ENCODE measurements at regions not wholly inside any gene's neighbourhood (a gene's known extent, or its start where the extent isn't known, plus 50 kb on each side); places are given as distances from the start of the nearest gene placed in this dataset.

DNA sequence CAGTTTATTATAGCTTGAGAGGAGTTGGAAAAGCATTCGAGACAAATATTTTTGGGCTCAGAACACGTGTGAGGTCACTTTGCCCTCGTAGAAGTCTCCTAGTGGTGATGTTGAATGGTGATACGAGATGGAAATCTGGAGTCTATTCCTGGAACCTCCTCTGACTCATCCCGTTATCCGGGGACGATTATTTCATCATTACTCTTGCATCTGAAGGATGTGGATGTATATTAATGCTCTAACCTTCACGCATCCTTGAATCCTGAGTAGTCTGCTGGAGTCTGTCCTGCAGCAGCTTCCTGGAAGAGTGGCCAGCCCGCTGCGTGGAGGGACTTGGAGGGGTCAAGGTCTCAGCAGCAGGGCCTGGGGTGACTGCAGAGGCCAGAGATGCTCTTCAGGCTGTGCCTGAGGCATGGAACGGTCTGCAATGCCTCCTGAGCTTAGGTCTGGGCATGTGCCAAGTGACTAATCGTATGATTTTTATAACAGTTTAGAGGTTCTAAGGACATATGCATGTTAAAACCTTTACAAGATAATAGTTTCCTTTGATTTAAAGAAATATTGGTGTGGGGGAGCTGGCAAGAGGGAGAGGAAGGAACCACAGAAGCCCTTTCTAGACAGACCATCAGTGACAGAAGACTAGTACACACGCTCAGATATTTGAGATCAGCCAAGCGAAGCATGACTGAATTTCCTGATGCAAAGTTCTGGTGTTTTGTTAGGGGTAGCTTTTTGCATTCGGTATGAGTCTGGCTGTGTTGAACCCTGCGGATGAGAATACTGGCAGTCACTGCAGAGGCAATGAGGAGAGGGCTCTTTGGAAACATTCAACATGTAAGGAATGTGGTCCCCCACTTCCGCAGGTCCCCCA lies 400.2 kb downstream of the QKI start:
- peak; percentile 78 for DNase-seq (ENCODE audit: low spot score)

DNA sequence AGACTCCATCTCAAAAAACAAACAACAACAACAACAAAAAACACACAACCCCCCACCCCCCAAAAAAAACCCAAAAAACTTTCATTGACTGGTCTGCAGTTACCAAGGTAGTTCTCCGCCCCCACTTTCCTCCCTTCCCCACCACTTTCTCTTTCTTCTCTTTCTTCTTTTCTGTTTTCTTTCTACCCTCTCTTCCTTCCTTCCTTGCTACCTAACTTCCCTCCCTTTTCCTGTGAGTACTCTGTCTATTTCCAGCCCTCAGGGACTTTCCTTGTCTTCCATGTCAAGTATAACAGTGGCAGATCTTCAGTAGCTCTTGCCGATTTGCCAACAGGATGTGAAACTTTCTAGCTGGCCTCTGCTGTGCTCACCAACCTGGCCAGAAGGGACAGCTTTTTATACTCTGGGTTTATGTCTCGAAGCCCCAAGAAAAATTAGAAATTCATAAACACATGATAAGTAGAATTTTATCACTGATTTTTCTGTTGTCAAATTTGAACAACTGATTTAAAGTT lies 399.5 kb downstream of the QKI start:
- DNase-seq (ENCODE audit: low spot score) = no peak

DNA sequence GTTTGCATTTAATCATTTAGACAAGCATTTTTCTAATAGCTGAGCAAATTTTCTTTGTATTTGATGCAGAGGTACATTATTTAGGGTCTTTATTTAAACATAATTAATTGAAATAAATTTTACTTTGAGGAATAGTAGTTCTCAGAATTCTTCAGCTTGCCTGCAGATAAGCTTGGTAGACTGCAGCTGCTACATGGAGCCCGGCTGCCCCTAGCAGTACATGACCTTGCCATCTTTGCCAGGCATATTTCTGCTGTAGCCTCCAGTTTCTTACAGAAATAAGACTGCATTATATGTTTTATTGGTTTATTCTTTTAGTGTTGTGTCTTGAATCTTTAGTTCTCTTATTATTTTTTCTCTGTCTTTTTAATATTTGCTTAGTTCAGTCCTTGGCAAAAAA lies 396.8 kb downstream of the QKI start:
- DNase-seq (ENCODE audit: low spot score) = no peak

DNA sequence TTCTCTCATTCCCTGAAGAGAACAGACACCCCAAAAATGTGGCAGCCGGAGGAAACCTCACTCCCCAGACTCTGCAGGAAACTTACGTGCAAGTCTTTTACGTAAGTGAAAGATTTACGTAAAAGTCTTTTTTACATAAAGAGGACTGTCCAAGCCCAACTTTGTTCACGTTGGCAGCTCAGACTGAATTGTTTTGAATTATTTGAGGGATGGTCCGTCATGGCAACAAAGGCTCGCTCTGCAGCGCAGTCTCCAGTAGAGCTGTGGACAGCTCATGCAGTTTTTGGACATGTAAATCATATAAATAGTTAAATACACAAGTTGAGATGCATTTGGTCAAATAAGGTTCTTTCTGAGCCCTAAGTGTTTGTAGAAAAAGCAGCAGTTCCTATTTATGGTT lies 394.8 kb downstream of the QKI start:
- DNase-seq (ENCODE audit: low spot score) = no peak

DNA sequence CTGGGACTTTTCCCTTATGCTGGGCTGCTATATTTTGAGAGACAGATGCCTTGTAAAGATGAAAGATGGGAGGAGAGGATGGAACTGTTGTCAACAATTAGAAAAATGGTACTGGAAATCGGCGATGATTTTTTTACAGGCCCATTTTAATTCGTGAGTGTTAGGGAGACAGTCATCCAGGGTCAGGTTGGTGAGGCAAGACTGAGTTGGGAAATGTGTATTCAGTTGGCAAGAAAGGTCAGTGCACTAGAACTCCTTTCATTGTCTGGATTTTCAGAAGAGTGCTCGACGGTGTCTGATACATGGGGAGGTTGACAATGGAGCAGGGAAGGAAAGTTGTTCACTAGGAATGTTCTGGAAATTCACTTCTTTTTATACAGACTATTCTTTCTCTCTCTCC lies 394.4 kb downstream of the QKI start:
- no peak for DNase-seq (ENCODE audit: low spot score)

DNA sequence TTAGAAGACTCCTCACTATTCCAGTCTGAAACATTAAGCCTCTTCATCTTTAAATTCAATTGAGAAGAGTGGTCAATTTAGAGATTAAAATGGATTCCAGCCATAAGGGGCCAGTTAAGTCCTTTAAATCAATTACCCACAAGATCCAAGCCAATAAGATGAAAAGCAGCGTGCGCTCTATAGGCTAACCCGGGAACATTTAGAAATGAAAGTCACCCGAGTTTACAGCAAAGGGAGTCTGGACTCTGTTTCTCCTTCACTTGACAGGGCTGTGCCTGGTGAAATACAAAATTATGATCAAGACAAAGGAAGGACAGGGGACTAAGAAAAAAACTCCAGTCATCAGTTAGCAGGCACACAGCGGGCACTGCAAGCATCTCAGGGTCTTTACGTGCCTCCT lies 393.7 kb downstream of the QKI start:
- DNase-seq (ENCODE audit: low spot score) = no peak

DNA sequence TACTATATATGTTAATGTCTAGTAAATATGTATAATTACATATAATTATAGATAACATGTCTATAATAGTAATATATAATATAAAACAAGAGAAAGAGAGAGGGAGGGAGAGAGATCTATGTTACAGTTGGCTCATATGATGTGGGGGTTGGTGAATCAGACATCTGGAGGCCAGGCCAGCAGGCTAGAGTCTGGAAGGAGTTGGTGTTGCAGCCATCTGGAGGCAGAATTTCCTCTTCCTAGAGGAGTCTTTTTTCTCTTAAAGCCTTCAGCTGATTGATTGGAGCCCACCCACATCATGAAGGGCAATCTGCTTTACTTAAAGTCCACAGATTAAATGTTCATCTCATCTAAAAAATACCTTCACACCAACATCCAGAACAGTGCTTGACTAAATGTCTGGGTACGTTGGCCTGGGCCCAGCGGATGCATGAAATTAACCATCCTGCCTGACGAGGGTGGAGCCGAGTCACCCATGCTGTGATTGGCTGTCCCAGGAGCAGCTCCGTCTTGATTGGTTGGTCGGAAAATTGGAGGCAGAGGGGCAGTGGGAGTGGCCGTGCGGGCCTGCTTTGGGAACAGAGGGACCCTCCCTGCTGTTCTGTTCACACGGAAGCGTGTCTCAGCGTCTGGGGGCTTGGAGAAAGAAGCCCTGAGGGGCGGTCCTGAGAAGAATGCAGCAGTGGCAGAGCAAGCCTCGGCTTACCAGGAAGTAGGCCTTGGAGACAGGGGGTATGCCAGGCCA lies 392.4 kb downstream of the QKI start:
- DNase-seq (ENCODE audit: low spot score) = no peak

DNA sequence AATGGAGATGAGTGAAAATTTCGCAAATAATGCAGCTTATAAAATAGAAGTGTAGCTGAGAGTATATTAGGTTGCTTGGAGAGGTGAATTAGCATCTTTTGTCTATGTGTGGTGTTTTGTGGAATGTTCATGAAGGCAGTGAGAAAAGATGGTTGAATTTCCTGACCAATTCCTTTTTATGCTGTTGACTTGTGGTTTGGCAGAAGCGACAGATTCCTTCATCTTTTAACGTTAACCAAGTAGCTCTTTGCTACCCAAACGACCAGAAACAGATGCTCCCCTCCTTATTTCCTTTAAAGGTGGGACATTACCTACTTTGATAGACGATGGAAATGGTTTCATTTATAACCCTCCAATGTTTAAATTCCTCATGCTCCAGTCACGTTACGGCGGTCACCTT lies 390.5 kb downstream of the QKI start:
- no peak for DNase-seq (ENCODE audit: low spot score)

DNA sequence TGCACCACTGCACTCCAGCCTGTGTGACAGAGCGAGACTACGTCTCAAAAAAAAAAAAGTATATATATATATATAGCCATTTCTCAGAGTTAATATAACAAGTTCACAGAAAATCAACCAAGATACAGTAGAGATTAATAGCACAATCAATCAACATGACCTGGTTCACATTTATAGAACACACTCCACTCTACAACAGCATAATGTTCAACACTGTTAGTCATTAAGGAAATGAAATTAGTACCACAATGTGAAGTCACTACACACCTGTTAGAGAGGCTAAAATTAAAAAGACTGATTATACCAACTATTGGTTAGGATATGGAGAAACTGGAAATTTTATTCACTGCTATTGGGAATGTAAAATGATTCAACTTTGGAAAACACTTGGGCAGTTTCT lies 387.7 kb downstream of the QKI start:
- DNase-seq (ENCODE audit: low spot score) = no peak

DNA sequence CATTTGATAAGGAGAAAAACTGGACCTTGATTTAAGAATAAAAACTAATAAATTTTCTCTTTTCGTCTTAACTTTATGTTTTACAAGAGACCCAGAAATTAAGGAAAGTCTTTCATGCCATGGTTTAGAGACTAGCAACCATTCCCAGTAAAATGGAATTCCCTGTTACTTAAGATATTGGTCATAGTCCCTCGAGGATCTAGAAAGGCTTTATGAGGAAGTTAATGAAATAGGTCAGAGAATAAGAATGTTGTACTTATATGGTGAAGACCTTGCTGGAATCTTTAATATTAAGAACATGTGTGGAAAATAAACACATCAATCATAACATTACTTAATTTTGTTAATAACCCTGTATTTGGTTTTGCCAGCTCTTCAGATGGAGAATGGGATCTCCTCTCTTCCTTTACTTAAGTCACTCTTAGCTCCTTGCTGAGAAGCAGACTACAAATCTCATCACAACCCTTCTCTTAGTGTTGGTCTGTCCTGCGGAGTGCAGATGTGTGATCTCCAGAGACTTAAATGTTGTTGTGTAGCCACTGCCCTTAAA lies 382.9 kb downstream of the QKI start:
- no peak for DNase-seq (ENCODE audit: low spot score)

DNA sequence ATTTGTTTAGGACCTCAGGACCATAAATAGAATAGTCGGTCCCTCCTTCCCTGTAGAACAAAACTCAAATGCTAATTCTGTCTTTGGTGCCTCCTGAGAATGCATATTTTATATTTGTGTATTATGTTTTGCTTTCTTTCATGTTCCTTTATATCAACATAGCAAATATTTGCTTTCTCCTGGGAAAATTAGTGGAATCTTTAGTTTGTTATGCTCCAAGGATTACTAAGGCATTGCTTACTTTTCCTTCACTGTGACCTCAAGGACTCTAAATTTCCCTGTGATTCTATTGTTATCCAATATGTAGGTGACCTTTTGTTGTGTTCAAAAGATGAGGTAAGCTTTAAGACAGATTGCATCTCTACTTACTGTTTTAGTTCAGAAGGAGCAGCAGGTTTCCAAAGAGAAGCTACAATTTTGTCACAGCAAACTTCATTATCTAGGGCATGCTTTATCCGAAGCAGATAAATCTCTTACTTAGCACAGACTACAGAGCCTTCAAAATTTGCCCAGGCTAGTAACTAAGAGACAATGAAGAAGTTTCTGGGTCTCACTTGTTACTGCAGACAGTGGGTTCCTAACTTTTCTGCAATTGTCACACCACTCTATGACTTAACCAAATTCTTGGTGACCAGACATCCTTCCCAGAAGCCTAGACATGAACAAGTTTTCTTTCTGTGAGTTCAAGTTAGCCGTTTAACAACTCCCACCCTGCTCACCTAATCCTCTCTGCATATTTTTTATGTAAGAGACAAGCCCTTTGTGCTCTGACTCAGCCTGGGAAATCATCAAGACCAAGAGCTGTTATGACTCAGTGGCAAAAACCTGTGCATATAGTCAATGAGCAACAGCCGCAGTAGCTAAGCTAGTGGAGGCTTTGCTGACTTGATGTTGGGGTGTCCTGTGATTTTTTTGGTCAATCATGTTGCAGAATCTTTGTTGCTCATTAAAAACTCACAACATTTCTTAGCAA lies 378.8 kb downstream of the QKI start:
- DNase-seq (ENCODE audit: low spot score) = peak; percentile 59

DNA sequence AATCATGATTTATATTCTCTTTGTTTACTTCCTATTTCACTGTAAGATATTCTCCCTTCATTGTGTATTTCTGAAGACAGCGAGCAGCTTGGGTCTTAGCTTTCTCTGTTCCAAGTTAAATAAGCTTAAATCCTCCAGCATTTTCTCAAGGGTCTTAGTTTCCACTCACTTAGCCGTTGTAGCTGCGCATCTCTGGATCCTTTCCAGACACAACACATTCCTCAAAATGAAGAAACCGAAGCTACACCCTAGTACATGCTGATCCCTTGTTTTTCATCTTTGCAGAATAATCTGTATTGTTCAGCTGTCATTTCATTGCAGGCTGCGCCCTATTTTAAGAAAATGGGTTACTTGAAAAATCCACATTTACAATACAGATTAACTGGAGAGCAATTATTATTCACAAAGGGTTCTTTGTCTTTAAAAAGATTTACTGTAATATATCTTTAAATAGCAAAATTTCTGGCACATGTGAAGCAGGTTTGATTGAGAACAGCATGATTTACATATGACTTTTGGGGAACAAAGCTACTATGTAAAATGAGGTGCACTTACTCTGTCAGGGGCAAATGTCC lies 375.8 kb downstream of the QKI start:
- DNase-seq (ENCODE audit: low spot score) = no peak

DNA sequence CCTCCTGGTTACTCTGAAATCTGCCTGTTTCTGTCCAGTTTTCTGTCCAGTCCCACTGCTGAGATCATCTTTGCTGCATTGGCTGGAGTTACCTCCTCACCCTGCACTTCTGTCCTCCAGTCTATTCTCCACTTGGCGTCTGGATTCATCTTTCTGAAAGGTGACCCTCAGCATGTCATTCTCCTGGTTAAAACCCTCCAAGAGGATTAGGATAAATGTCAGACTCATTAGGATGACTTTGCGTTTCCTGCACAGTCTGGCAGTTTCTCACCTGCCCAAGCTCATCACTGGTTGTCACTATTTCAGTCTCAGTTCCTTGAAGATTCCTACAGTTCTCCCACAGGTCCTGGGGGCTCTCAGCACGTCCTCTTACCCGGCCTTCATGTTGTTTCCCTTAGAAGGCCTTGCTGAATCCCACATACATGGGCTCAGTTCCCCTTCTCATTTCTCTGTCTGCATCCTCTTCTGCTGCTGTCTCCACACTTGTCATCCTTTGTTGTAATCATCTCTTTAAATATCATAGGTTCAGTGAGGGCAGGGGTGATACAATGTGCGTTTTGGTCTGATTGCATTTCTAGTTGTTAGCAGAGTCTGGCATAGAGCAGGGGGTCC lies 374.8 kb downstream of the QKI start:
- no peak for DNase-seq (ENCODE audit: low spot score)

DNA sequence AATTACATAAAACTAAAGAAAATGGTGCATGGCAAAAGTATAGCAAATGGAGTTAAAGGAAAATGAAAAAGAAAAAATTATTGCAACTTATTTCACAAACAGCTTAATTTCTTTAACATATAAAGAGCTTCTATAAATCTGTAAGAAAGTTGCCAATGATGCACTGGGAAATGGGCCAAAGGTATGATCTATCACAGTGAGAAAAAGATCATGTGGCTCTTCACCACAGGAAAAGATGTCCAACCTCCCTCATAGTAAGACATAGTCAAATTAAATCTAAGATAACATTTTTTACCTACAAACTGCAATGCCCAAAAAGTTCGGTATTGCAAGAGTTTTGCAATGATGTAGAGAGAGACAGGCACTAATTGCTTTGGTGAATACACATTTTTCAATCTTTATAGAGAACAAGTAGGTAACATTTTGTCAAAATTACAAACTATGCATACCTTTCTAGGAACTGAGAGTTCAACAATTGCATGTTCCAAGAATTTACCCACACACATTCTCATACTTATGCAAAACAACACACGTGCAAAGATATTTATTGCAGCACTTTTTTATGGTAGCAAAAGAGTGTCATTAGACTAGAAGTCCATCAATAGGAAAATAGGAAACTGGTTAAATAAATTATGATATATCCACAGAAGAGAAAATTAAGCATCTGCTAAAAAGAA lies 372.6 kb downstream of the QKI start:
- no peak for DNase-seq (ENCODE audit: low spot score)

DNA sequence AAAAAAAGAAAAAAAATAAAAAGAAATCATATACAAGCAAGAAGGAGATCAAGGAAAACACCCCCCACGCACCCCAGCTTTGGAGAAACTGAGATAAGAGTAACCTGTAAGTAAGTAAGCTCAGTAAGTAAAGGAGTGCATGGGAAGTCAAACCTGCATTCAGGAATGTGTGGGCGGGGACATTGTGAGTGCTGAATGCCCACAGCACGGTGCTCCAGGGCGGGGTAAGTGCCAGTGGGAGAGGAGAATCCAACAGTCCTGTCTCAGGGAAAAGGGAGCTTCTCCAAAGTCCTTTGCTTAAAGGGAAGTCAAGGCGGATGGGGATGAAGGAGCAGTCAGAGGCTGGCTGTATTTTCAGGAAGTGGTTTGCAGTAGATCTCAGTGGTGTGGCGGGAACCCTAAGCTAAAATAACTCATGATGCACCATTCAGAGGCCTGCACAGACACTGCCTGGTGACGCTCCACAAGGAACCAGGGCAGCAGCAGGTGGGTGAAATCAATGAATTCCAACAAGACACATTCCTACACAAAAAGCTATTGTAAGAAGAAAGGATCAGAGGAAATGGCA lies 368.0 kb downstream of the QKI start:
- DNase-seq (ENCODE audit: low spot score) = no peak

DNA sequence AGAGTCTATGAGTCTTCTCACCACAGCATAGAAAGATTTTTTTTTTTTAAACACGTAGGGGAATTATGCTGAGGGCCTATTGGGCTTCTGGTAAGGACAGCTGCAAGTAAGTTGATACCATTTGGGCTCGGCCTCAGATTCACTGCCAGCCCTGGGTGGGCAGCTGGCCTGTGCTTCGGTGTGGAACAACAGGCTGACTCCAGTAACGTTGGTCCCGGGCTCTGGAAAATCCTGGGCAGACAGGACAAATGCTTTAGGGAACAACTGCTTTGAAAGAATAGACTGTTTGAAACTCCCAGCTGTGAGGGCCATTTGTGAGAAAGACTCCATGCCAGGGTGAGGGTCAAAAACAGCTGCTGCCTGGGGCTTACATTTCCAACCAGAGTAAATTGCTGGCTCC lies 366.5 kb downstream of the QKI start:
- DNase-seq (ENCODE audit: low spot score) = no peak

DNA sequence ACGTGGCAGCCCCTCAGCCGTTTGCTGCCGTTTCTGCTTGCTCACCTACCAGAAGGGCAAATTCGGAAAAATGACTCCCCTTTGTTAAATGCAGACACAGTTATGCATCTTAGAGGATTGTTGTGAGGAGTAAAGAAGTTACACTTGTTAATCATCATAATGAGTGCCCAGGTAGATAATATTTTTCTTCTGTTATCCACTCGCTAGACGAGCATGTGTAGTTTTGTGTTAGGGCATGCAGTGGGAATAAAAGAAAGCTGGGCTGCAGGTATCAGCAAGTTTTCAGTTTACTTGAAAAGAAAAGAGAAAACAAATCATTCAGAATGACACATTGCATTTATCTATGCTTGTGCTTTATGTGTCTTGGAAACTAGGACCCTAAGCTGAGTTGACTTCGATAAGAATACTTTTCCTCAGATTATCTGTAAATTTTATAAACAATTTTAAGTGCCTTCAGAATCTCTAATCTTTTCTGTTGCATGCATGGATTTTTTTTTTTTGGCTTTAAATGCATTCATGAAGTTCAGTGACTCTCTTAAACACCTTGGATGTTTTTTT lies 365.3 kb downstream of the QKI start:
- no peak for DNase-seq (ENCODE audit: low spot score)

DNA sequence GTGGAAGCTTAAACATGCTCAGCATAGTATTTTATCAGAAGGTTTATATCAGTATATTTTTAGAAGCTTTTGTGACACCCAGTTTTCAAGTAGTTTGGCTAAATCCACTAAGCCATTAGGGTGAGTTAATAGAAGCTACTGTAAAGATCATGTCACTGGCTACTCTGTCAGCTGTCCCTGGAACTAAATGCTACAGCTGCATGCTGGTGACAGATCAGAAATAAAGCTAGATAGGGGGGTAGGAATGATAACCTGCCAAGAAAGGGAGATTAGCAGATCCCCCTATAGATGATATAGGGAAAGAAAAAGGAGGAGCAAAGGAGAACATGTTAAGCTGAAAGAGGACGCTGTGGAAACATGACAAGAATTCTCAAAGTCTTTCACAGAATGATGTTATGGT lies 363.2 kb downstream of the QKI start:
- DNase-seq (ENCODE audit: low spot score) = no peak

DNA sequence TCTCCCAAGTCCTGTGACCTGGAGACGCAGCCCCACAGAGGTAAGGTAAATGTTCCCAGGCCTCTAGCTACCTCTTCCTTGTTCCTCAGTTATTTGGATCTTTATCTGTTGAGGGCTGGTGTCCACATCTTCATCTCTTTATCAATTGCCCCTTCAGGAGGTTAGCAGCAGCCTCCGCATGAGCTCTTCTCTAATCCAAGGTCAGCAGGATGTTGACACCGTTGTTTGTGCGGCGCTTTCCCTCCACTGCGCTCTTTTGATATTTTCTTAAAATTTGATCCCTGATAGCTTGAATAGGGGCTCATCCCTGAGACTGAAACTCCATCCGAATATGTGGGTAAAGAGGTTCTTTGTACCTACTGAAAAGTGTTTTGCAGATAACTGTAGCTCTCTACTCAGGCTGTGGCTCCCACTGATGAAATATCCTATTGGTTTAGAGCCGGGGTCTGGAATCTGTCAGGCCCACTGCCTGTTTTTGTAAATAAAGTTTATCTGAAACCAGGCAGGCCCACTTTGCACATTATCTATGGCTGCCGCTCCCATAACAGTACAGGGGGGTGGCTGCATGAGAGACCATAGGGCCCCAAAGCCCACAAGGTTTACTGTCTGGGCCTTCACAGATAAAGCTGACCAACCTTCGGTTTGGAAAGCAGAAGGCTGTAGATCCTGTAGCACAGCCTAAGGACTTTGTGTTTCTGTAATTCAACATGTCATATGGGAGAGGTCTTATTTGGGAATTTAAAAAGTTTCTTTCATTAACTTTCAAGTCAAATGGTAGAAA lies 362.6 kb downstream of the QKI start:
- no peak for DNase-seq (ENCODE audit: low spot score)
